H9 (cell line): ENCODE measurements at regions not wholly inside any gene's neighbourhood (a gene's known extent, or its start where the extent isn't known, plus 50 kb on each side); places are given as distances from the start of the nearest gene placed in this dataset.
A peak's percentile ranks its signal among the peaks of the same experiment; 100 is the strongest.

Source experiments
- DNase-seq: peaks from one replicate; pipeline ENCODE4 v3.0.0-alpha.2; 2017
- H2AFZ ChIP-seq: one replicate; pipeline ENCODE4 v1.6.1; 2013; ENCODE audit warnings: mild to moderate bottlenecking, low read length, control low read depth, moderate library complexity
- H2AK5ac ChIP-seq: 2 replicates; pipeline ENCODE4 v1.6.1; 2013; ENCODE audit warnings: low read length, control low read depth, mixed read lengths; ENCODE audit not compliant: insufficient read length
- H2BK120ac ChIP-seq: one replicate; pipeline ENCODE4 v1.6.1; 2013; ENCODE audit warnings: low read depth, mild to moderate bottlenecking, low read length, control low read depth, inconsistent platforms; ENCODE audit not compliant: poor library complexity, severe bottlenecking
- H2BK12ac ChIP-seq: 2 replicates; pipeline ENCODE4 v1.6.1; 2013; ENCODE audit warnings: low read length, control low read depth, mixed read lengths, low read depth; ENCODE audit not compliant: insufficient read length
- H2BK15ac ChIP-seq: 2 replicates; pipeline ENCODE4 v1.6.1; 2013; ENCODE audit warnings: low read depth, low read length, control low read depth
- H2BK20ac ChIP-seq: one replicate; pipeline ENCODE4 v1.6.1; 2013; ENCODE audit warnings: low read depth, mild to moderate bottlenecking, low read length, control low read depth, inconsistent platforms; ENCODE audit not compliant: poor library complexity, severe bottlenecking
- H2BK5ac ChIP-seq: 2 replicates; pipeline ENCODE4 v1.6.1; 2013; ENCODE audit warnings: low read length, control low read depth, mixed read lengths; ENCODE audit not compliant: insufficient read length
- H3K14ac ChIP-seq: 2 replicates; pipeline ENCODE4 v1.6.1; 2013; ENCODE audit warnings: low read length, control low read depth; ENCODE audit not compliant: insufficient read depth
- H3K18ac ChIP-seq: 2 replicates; pipeline ENCODE4 v1.6.1; 2013; ENCODE audit warnings: low read depth, mild to moderate bottlenecking, mixed read lengths, low read length, control low read depth; ENCODE audit not compliant: insufficient read length
- H3K23ac ChIP-seq: 2 replicates; pipeline ENCODE4 v1.6.1; 2013; ENCODE audit warnings: low read length, control low read depth, mixed read lengths, low read depth; ENCODE audit not compliant: insufficient read length
- H3K23me2 ChIP-seq: 2 replicates; pipeline ENCODE4 v1.6.1; 2013; ENCODE audit warnings: low read depth, mild to moderate bottlenecking, mixed read lengths, low read length, control low read depth; ENCODE audit not compliant: insufficient read length, poor library complexity, severe bottlenecking
- H3K27ac ChIP-seq: 2 replicates; pipeline ENCODE4 v1.5.1; 2013; ENCODE audit warnings: low read length, control low read depth, mixed read lengths, low read depth; ENCODE audit not compliant: insufficient read length
- H3K27me3 ChIP-seq: 2 replicates; pipeline ENCODE4 v1.6.1; 2013; ENCODE audit warnings: low read length, control low read depth, inconsistent platforms; ENCODE audit not compliant: insufficient read depth
- H3K4ac ChIP-seq: 2 replicates; pipeline ENCODE4 v1.6.1; 2013; ENCODE audit warnings: low read depth, mild to moderate bottlenecking, control low read depth, inconsistent platforms, low read length, moderate library complexity
- H3K4me1 ChIP-seq: 2 replicates; pipeline ENCODE4 v1.6.1; 2013; ENCODE audit warnings: low read length, control low read depth, inconsistent platforms; ENCODE audit not compliant: insufficient read depth
- H3K4me2 ChIP-seq: 2 replicates; pipeline ENCODE4 v1.6.1; 2013; ENCODE audit warnings: low read length, control low read depth, mixed read lengths; ENCODE audit not compliant: insufficient read length, insufficient read depth
- H3K56ac ChIP-seq: 2 replicates; pipeline ENCODE4 v1.6.1; 2013; ENCODE audit warnings: low read depth, mild to moderate bottlenecking, mixed read lengths, low read length, control low read depth; ENCODE audit not compliant: insufficient read length
- H3K79me1 ChIP-seq: 2 replicates; pipeline ENCODE4 v1.6.1; 2013; ENCODE audit warnings: low read depth, mild to moderate bottlenecking, moderate library complexity, low read length, control low read depth, inconsistent platforms; ENCODE audit not compliant: insufficient read depth, poor library complexity, severe bottlenecking
- H3K79me2 ChIP-seq: 2 replicates; pipeline ENCODE4 v1.6.1; 2013; ENCODE audit warnings: low read length, control low read depth, inconsistent platforms; ENCODE audit not compliant: insufficient read depth
- H3K9ac ChIP-seq: 2 replicates; pipeline ENCODE4 v1.6.1; 2013; ENCODE audit warnings: low read length, control low read depth, mixed read lengths; ENCODE audit not compliant: insufficient read length; ENCODE audit errors: extremely low read depth
- H3K9me3 ChIP-seq: one replicate; pipeline ENCODE4 v1.6.1; 2013; ENCODE audit warnings: low read depth, low read length, inconsistent platforms; ENCODE audit not compliant: control insufficient read depth
- H3T11ph ChIP-seq: one replicate; pipeline ENCODE4 v1.6.1; 2013; ENCODE audit warnings: mild to moderate bottlenecking, low read length, control low read depth, inconsistent platforms
- H4K20me1 ChIP-seq: one replicate; pipeline ENCODE4 v1.6.1; 2013; ENCODE audit not compliant: control insufficient read depth, insufficient read length, insufficient read depth
- H4K5ac ChIP-seq: 2 replicates; pipeline ENCODE4 v1.6.1; 2013; ENCODE audit warnings: low read depth, mild to moderate bottlenecking, mixed read lengths, low read length, control low read depth; ENCODE audit not compliant: insufficient read length
- H4K8ac ChIP-seq: replicated peaks from 2 replicates; pipeline ENCODE4 v1.6.1; 2013; ENCODE audit warnings: low read length, control low read depth, mixed read lengths, low read depth; ENCODE audit not compliant: insufficient read length
- H4K91ac ChIP-seq: 2 replicates; pipeline ENCODE4 v1.6.1; 2013; ENCODE audit warnings: low read depth, mild to moderate bottlenecking, moderate library complexity, mixed read lengths, low read length, control low read depth; ENCODE audit not compliant: insufficient read length
- H3K27ac Mint-ChIP-seq, 3 experiments: 2 replicates in 2 of 3; 3 replicates in 1 of 3; pipeline ENCODE4 v1.8.0; 2020 to 2021; ENCODE audit warnings: mixed read lengths in 3 of 3, mild to moderate bottlenecking in 1 of 3, moderate library complexity in 1 of 3
- H3K27me3 Mint-ChIP-seq: 2 replicates; pipeline ENCODE4 v1.8.0; 2021; ENCODE audit warnings: low read depth, mild to moderate bottlenecking, moderate library complexity, mixed read lengths
- H3K36me3 Mint-ChIP-seq, 3 experiments: 2 replicates in 2 of 3; 3 replicates in 1 of 3; pipeline ENCODE4 v1.8.0; 2020 to 2021; ENCODE audit warnings: low read depth in 3 of 3, mixed read lengths in 3 of 3; ENCODE audit not compliant: insufficient read depth in 1 of 3
- H3K4me1 Mint-ChIP-seq, 2 experiments: 2 replicates each; pipeline ENCODE4 v1.8.0; 2020; ENCODE audit warnings: mixed read lengths in 2 of 2
- H3K4me3 Mint-ChIP-seq, 2 experiments: 2 replicates in 1 of 2; 3 replicates in 1 of 2; pipeline ENCODE4 v1.8.0; 2020 to 2021; ENCODE audit warnings: mild to moderate bottlenecking in 2 of 2, mixed read lengths in 2 of 2, moderate library complexity in 1 of 2
- H3K9me3 Mint-ChIP-seq, 2 experiments: 2 replicates in 1 of 2; 3 replicates in 1 of 2; pipeline ENCODE4 v1.8.0; 2020; ENCODE audit warnings: mild to moderate bottlenecking in 2 of 2, mixed read lengths in 2 of 2, moderate library complexity in 1 of 2
- CTCF ChIP-seq: fragments of 200-600 bp; sonication (generic); conservative IDR thresholded peaks from 3 replicates; pipeline ENCODE4 v1.8.0; 2021; ENCODE audit warnings: antibody characterized with exemption, mild to moderate bottlenecking
- WGBS: extraction: QIAGEN DNeasy Blood & Tissue Kit; methylation state at CpG from one replicate; pipeline ENCODE4 v1.1.7; 2013; ENCODE audit warnings: missing lambda C conversion rate, low lambda C conversion rate, mixed read lengths; ENCODE audit not compliant: insufficient read length; ENCODE audit errors: extremely low coverage; 5-methylcytosine and 5-hydroxymethylcytosine counted together

GRCh38 chr6:28598757-28599686 is 73.3 kb downstream of the GPX5 start:
- Histone ChIP-seq H3K4me2 (peak overlapping the region; percentile 70), H2AK5ac (no peak overlapping the region), H3K23ac (no peak overlapping the region), H4K20me1 (no peaks in the 10 kb centered on the region), H3K9ac (no peak overlapping the region), H4K8ac (no peak overlapping the region), H3K27ac (no peak overlapping the region), H3K14ac (no peak overlapping the region), H4K91ac (no peak overlapping the region), H3K4me1 (no peaks in the 10 kb centered on the region; the same call in 1 of the 2 replicates), H2BK12ac (no peak overlapping the region), H3K79me1 (no peaks in the 10 kb centered on the region), H2BK20ac (no peak overlapping the region), H3K56ac (no peak overlapping the region), H3K23me2 (no peaks in the 10 kb centered on the region), H2BK15ac (no peak overlapping the region), H2BK120ac (no peak overlapping the region), H3K9me3 (no peaks in the 10 kb centered on the region), H4K5ac (no peak overlapping the region), H3T11ph (no peak overlapping the region), H2BK5ac (no peak overlapping the region), H2AFZ (no peak overlapping the region), H3K18ac (no peak overlapping the region), H3K27me3 (no peaks in the 10 kb centered on the region), H3K4ac (no peak overlapping the region), H3K79me2 (no peaks in the 10 kb centered on the region)
- DNase-seq: no peak
- Mint-ChIP-seq H3K27ac (no peak overlapping the region), H3K36me3 (no peaks in the 10 kb centered on the region), H3K9me3 (no peaks in the 10 kb centered on the region), H3K4me1 (peaks cover 0 to 10% of the 10 kb centered on the region in 2 experiments; a peak in 3 of 4 replicates), H3K27me3 (peaks cover 6% of the 10 kb centered on the region), H3K4me3 (peak overlapping the region in 1 of 2 experiments; percentile 47; a peak in 3 of 5 replicates)
- no CpG with 5 or more reads among the region's 6 CpGs for WGBS
- TF ChIP-seq CTCF: no peak
